Activated CD8-positive, alpha-beta memory T cell treated with anti-CD3 and anti-CD28 coated beads, Interleukin-2, amount 50 U/mL, for 4 hours (primary cell): ENCODE measurements at regions not wholly inside any gene's neighbourhood (a gene's known extent, or its start where the extent isn't known, plus 50 kb on each side); places are given as distances from the start of the nearest gene placed in this dataset.

Experiments
- DNase-seq: peaks from one replicate; pipeline ENCODE4 v3.0.0-alpha.2; 2020

DNA sequence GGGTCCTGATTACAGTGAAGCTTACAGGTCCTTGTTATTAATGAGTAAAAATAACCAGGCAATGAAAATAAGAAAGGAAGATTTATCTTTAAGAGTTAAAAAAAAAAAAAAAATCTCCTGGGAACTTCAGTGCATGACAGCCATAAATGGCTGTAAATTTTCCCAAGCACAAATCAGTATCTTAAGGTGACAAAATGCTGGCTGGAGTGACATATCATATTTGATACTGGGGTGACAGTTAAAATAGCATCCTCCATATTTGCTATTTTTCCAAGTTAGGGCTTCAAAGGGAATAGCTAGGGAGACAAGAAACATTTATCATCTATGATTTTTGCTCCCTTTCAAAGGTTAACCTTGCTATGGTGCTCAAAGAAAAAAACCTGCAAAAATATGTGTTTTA lies 226.6 kb downstream of the PRDM2 start:
- DNase-seq, result no peak

DNA sequence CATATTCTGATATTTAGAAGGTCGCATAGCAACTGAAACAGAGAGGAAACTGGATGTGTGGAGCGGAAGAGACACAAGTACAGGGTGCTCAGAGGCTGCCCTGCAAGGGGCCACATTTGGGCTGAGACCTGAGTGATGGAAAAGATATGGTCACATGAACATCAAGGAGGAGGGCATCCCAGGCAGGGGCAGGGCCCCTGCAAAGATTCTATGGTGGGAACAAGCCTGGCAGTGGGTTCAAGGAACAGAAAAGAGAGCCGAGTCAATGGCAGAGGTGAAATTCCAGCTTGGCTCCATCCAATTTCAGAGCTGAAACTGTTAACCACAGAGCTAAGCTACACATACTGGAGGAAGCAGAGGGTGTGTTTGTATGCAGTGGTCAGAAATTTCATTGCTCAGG lies 227.7 kb downstream of the PRDM2 start:
- DNase-seq, result no peak

DNA sequence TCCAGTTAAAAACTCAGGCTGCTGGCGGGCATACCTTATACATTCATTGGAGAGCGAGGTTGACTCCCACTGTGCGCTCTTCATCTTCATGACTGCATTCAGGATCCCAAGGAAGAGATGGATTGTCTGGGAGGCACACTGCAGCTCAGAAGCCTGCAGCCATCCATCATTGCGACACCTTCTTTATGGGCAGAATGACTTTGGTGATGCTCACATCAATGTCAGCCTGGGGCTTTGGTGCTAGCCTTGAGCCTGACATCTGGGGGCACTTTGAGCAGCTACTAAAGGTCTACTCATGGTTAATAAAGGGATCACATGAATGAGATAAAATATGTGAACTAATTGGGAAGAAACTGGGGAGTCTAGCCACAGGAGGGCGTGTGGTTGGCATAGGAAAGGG lies 229.3 kb downstream of the PRDM2 start:
- no peak for DNase-seq

DNA sequence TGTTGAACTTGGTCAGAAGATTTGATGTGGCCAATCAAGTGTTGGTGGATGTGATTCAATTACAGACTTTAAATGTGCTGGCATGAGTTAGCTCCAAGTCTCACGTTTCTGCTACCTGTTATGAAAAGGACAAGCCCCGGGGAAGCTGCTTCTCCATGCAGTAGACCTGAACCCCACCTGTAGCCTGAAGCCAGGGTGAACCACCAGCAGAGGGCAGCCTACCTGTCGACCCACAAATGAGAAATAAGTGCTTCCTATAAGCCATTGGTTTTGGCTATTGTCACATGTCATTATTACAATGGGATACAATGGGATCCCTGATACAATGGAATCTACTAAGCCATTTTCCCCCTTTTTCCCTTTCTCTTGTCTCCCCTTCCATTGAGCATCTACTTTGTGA lies 230.2 kb downstream of the PRDM2 start:
- peak; percentile 23 for DNase-seq

DNA sequence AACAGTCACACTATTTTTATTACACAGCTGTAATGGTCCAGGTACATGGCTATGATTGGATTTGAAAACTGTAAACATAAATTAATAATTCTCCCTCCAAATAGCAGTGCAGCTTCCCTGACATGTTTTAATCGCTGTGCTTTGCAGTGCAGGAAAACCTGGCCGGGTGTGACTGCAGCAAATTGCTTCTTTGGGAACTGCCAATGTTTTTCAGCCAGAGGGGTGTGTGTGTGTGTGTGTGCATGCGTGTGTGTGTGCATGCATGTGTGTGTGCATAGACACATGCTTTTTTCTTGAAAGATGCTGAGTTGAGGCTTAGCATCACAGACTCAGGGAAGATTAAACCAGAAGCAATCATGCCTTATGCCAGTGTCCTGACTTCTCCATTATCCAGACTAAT lies 231.2 kb downstream of the PRDM2 start:
- DNase-seq, result no peak

DNA sequence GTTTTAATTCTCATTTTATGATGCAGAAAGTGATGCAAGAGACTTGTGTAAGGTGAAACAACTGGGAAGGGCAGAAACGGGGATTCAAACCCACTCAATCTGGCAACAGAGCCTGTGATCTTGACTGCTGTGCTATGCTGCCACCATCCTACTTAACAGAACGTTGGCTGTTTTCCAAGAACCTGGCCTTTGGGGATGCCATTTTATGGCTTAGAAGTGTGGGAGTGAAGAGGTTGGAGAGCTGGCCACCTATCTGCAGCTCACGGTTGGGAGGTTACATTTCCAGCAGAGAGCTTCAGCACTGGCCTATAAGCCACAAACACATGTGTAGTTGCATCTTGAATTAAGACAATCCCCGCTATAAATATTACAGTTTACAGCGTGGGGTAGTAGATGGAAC lies 235.3 kb downstream of the PRDM2 start:
- no peak for DNase-seq

DNA sequence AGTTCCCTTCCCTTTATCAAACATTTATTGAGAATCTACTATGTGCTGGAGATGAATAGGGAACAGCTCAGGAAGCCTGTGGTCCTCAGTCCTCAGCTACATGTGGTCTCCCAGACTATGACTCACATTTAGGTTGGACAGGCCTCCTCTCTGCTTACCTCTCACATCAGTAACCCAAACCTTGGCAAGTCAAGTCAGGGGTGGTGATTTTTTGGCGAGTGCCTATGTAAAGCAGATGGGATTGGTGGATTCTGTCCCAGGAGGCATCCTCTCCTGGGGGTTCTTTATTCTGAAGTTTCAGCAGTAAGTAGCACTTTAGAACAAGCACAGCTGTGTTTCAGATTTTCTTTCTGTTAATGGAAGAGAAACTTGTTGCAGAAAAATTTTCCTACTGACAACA lies 241.3 kb downstream of the PRDM2 start:
- DNase-seq, result no peak

DNA sequence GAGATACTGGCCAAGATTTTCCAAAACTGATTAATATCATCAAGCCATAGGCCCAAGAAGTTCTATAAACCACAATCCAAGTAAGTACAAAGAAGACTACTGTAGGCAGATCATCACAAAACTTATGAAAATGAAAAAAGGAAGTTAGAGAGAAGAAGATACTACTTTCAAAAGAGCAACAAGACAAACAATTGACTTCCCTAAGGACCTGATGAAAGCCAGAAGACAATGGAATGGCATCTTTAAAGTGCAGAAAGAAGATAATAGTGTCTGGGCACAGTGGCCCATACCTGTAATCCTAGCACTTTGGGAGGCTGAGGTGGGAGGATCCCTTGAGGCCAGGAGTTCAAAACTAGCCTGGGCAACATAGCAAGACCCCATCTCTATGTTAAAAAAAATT lies 243.1 kb downstream of the PRDM2 start:
- DNase-seq, result no peak

DNA sequence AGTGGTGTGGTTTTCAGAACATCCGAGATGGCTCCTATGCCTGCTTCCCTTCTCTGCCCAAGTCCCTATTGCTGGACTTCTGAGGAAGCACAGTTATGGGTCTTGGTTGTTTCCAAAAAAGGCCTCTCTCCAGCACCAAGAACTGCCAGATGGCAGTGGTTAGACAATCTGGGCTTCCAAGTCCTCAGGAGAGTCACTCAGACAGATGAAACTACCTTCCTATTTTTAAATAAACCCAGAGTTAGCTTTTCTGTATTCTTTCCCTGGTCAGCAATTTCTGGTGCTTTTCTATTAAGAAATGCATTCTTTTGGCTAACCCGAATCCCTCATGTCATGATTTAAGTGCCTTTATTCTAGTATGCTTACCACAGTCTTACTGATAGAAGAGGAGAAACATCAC lies 245.9 kb downstream of the PRDM2 start:
- DNase-seq, result no peak

DNA sequence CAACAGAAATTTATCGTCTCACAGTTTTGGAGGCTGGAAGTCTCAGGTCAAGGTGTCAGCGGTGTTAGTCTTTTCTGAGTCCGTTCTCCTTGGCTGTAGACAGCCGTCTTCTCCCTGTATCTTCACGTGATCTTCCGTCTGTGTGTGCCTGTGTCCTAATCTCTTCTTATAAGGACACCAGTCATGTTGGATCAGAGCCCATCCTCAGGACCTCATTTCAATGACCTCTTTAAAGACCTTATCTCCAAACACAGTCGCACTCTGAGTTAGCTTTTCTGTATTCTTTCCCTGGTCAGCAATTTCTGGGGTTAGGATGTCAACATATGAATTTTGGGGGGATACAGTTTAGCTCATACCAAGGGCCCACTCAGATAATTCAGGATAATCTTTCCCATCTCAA lies 247.7 kb downstream of the PRDM2 start:
- DNase-seq, result no peak

DNA sequence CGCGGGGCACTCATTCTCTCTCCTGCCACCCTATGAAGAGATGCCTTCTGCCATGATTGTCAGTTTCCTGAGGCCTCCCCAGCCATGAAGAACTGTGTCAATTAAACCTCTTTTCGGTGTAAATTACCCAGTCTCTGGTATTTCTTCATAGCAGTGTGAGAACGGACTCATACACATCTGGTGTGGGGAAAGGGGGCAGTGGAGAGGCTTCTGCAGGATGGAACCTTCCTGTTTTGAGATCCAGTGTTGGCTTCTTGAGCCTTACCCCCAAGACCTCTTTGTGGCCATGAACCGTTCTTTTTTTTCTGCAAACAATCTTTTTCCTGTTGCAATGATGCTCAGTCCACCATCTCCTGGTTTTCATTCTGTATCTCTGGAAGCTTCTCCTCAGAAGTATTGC lies 248.4 kb downstream of the PRDM2 start:
- DNase-seq, result no peak

DNA sequence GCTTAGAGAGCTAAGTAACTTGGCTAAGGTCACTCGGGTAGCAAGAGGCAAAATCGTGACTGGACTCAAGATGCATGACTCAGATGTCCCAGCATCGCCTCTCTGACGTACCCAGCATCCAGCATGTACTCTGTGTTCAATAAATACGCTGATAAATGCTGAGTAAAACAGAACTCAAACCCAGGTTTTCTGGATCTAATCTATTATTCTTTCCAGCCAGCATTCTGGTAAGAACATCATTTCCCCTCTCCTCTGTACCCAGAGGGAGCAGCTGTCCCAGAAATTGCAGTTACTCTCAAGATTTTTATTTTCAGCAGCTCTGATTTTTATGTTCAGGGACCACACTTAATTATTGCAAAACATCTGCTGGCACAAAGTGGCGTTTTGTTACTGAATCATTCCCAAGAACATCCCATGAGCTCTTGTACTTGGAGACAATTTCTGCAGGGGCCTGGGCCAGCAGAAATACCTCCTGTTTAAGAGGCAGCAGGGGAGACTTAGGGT lies 249.0 kb downstream of the PRDM2 start:
- no peak for DNase-seq

DNA sequence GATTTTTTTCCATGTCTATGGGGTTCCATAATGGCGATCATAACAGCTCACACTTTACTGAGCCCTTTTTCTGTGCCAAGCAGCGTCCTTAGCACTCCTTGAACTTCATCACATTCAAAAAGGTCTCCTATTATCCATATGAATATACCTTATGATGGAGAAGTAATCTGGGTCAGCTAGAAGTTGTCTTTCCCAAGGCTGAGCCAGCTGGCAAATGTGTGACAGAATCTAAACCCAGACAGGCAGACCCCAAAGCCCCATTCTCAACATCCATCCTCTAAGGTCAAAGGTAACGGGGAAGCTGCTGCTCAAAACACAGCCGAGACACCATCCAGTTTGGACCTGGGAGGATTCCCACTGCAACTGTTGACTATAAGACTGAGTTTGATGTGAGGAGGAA lies 249.6 kb downstream of the PRDM2 start:
- DNase-seq, result no peak

DNA sequence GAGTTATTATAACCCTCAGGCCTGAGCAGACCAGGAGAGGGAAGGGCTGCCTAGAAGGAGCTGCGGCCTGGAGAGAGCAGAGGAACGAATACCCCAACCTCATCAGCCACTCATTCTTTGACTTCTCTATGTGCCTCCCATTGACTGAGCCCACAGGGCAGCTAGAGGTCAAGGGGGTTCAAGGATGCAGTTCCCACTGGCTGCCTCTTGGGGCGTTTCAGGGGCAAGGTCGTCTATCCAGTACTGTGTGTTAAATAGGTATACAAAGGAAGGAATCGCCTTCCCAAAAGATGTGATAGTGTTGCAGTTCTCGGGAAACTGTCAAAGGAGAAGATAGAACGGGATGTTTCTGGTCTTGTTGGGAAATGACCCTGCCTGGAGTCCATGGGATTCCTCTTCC lies 250.6 kb downstream of the PRDM2 start:
- DNase-seq, result no peak

DNA sequence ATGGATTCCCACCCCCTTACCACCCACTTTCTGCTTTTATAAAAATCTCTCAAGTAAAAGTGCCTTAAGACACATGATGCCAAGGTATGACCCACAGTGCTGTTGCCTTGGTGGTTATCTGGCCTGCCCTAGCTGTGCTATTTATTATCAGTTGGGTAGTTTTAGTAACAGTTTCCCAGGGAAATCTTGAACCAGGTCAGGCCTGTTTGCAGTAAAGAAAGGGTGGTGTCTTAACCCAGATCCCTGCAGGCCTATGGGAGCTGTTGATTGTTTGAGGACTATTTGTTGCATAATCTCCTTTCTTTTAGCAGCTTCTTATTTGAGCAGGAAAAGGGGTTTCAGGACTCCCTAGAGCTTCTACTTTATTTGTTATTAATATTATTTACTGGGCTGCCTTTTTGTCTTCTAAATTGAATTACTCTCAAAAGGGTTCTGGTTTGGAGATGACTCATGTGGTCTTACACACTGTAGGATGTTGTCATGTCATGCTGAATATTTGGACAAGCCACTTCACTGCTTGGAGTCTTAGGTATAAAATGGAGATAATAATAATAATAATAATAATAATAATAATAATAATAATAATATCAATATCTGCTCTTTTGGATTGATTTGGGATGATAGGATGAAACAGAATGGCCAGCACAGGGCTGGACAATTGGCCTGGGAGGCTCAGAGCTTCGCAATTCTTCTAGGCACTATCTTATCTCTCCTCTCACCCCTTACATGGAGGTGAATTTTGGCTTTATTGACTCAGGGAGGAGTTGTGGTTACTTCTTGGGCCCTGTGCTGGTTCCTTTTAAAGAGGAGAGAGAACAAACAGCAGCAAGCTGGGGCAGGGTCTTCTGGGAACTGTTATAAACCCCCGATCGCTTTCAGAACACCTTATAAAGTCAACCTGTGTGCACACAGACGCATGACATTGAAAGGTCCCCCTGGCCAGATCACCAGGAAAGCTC lies 252.1 kb downstream of the PRDM2 start:
- no peak for DNase-seq

DNA sequence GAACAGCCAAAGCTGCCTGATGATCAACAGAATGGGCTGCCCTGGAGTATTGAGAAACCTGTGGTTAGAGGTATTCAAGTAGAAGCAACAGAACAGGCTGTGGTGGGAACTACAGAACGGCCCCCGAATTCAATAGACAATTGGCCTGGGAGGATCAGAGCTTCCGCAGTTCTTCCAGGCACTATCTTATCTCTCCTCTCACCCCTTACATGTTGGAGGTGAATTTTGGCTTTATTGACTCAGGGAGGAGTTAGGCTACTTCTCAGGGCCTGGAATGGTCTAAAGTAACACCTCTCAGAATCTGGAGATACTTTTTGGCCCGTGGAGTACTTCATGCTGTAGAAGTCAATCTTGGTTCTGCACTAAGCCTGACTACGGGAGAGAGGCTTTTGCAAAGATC lies 253.0 kb downstream of the PRDM2 start:
- no peak for DNase-seq

DNA sequence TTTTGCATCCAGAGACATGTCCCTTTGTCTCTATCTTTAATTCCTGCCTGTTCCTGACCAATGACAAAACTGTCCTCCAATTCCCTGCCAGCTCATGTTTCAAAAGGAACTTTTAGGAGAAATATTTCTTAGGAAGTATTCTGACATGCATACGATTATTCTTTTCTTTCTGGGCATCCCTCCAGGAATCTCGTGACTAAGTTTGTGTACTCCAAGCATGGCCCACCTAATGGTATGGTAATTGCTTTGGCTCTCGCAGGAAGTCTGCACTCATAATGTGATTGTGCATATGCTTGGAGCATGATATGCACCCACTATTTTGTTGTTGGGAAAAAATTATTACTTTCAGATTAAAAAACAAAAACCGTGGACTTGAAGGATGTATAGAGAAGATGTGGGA lies 256.4 kb downstream of the PRDM2 start:
- no peak for DNase-seq

DNA sequence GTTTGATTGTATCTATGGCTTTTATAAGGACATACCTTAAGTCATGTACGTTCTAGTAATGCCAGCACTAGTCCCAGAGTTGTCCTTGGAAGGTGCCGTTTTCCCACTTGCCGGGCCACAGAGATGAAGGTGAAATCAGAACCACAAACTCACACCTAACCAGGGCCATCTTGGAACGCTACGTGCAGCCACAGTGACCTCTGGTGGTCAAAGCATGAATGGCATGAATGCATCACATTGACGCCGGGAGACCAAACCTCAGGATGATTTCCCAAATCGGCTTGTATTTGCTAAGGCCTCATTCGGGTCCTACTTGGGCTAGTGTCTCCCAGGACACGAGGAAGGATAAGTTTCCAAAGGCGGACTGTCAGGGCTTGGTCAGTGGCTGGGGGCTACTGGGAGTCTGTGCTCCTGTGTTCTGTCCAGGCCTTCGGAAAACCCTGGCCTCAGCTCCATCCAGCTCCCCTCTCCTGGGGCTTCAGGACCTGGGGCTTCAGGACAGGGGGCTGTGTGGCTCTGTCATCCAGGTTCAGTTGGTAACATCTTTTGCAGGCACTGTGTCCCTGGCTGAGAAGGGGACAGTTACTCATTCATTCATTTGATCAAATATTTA lies 260.5 kb downstream of the PRDM2 start:
- peak; percentile 66 for DNase-seq

DNA sequence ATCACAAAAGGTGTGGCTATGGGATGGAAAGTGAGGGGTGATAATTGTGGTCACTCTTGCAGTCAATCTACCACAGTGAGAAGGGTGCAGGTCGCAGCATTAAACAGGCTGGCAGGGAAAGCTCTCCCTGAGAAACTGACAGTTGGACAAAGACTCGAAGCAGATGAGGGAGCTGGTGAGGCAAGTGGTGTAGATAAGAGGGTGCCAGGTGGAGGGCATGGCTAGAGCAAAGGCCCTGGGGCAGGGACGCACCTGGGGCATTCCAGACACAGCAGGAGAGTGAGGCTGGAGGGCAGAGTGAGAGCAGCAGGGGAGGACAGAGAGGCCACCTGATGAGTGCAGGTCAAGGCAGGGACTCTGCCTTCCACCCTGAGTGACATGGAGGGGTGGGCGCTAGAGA lies 264.8 kb downstream of the PRDM2 start:
- no peak for DNase-seq

DNA sequence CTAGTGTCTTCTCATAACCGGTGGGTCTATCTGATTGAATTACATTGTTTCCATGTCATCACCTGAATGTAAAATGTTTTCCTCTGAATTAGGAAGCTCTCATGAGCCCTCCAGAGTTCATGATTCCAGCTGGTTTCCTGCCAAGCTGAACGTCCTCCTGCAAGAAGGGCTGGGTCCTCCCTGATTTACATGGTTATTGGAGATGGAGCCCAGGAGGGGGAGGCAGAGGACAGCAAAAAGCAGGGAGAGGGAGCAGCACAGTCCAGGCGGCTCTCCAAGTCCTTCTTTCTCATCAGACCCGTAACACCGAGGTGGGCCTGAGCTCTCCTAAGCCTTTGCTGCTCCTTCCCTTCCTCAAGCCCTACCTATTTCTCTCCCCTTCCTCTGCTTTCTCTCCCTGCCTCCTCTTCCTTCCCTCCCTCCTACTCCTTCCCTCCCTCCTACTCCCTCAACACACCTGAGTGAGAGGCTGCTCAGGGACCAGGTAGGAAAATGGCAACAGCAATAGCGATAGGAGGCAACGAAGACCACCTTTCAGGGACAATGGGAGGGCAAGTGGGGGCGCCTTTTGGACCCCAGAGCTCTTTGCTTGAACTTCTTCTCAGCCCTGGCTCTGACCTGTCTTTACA lies 265.9 kb downstream of the PRDM2 start:
- no peak for DNase-seq

DNA sequence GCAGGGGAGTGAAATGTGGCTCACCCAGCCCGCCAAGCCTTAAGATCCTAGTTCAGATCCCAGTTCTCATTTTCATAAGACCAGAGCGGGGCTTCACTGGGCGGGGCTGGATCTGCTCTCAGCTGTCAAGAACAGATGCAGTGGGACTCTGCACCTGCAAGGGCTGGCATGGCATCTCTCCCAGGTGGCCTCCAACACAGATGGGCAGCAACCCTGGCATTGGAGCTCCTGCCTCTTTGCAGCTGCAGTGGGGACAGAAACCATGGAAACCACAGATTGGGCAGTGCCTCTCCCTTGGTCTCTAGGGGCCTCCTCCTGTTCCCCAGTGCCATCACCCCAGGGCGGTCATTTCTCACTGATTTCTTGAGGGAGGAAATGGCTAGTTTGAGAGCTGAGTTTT lies 267.7 kb downstream of the PRDM2 start:
- DNase-seq, result no peak

DNA sequence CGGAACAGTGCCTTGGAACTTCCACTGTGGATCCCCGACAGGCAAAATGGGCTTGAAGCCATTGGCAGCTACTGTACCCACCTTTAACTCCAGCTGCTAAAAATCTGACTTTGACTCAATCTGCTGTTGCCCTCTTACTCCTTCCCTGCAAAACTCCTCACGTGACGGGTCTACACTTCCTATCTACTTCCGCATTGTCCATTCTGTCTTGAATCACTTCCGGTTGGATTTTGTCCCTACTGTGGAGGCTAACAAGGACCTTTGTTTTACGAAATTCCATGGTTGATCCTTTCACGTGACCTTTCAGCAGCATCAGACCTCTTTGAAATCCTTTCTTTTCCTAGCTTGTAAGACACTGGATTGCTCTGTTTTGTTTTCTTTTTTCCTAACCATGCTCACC lies 268.4 kb downstream of the PRDM2 start:
- DNase-seq, result no peak

DNA sequence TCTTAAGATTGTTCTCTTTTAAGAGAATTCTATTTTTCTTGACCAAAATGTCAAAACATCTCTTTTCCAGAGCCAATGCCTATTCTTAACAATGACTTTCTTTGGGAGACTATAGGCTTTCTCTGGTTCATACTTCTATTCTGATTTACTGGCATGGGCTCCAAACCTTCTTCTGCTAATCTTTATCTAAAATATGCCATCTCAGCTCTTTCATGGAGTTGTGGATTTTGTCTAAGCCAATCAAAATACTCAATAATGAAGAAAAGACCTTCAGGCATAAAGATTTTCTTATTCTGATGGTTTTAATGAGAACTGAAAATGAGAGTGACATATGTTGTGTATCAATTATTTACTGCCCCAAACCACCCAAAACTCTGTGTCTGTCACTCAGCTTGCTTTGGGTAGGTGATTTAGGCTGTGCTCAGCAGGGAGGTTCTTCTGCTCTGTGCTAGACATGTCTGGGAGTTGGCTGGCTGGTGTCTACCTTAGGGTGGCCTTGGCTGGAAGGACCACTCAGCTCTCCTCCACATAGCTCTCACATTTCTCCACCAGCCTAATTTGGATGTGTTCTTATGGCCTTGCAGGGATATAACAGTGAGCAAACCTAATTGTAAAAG lies 270.8 kb downstream of the PRDM2 start:
- no peak for DNase-seq

DNA sequence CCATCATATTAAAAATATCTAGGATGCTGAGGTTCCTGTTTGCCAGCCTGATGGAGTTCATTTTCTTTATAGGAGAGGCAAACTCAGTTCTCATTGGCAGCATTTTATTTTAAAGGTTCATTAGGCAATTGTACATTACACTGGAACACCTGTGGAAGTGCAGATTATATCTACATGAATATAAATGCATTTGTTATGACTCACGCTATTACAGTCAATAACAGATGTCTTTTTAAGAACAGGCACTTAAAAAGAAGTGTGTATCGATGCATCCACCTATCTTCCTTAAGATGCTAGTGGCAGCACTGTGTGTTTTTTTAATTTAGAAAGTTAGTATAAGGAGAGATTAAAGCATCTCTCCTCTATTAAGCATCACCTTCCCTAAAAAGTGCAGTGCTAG lies 276.5 kb downstream of the PRDM2 start:
- DNase-seq, result no peak
